ENCODE measurements at regions not wholly inside any gene's neighbourhood (a gene's known extent, or its start where the extent isn't known, plus 50 kb on each side); places are given as distances from the start of the nearest gene placed in this dataset.
A peak's percentile ranks its signal among the peaks of the same experiment; 100 is the strongest.

GRCh38 chr7:33701927-33702326 is 203.4 kb upstream of the BMPER start:
- peak overlapping the region in 1 of 3 experiments; percentile 18 for H3K27ac Mint-ChIP-seq

GRCh38 chr7:33702514-33703054 is 202.8 kb upstream of the BMPER start:
- TF ChIP-seq, protein P1, sequence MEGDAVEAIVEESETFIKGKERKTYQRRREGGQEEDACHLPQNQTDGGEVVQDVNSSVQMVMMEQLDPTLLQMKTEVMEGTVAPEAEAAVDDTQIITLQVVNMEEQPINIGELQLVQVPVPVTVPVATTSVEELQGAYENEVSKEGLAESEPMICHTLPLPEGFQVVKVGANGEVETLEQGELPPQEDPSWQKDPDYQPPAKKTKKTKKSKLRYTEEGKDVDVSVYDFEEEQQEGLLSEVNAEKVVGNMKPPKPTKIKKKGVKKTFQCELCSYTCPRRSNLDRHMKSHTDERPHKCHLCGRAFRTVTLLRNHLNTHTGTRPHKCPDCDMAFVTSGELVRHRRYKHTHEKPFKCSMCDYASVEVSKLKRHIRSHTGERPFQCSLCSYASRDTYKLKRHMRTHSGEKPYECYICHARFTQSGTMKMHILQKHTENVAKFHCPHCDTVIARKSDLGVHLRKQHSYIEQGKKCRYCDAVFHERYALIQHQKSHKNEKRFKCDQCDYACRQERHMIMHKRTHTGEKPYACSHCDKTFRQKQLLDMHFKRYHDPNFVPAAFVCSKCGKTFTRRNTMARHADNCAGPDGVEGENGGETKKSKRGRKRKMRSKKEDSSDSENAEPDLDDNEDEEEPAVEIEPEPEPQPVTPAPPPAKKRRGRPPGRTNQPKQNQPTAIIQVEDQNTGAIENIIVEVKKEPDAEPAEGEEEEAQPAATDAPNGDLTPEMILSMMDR (IDR thresholded peaks at IDR 0.05; ENCODE audit: unreplicated experiment in 3 of 3): no peak
- Mint-ChIP-seq H3K4me1 (peaks cover 75% of the 10 kb centered on the region), H3K36me3 (ENCODE audit: low read depth) (peaks cover 30% of the 10 kb centered on the region), H3K9me3 (peaks cover 18% of the 10 kb centered on the region), H3K4me3 (no peak overlapping the region), H3K27ac (peak overlapping the region in 2 of 3 experiments; percentile 18 to 38), H3K27me3 (ENCODE audit: low read depth) (no peaks in the 10 kb centered on the region)

More at GRCh38 chr7:33701927-33702326, 203.4 kb upstream of the BMPER start:
- TF ChIP-seq, protein P1 (IDR thresholded peaks at IDR 0.05; ENCODE audit: unreplicated experiment in 3 of 3): no peak
- peaks cover 18% of the 10 kb centered on the region for H3K9me3 Mint-ChIP-seq
- peaks cover 2% of the 10 kb centered on the region for H3K27me3 Mint-ChIP-seq (ENCODE audit: low read depth)
- peaks cover 69% of the 10 kb centered on the region for H3K4me1 Mint-ChIP-seq
- H3K36me3 Mint-ChIP-seq (ENCODE audit: low read depth): peaks cover 30% of the 10 kb centered on the region
- H3K4me3 Mint-ChIP-seq: no peak overlapping the region

GRCh38 chr7:33705333-33705833 is 200.0 kb upstream of the BMPER start:
- peaks cover 15% of the 10 kb centered on the region for H3K9me3 Mint-ChIP-seq
- TF ChIP-seq, protein P1 (IDR thresholded peaks at IDR 0.05; ENCODE audit: unreplicated experiment in 3 of 3): no peak
- no peak overlapping the region for H3K4me3 Mint-ChIP-seq
- H3K36me3 Mint-ChIP-seq (ENCODE audit: low read depth): peaks cover 21% of the 10 kb centered on the region
- peaks cover 52% of the 10 kb centered on the region for H3K4me1 Mint-ChIP-seq
- H3K27ac Mint-ChIP-seq: peak overlapping the region in 1 of 3 experiments; percentile 43
- H3K27me3 Mint-ChIP-seq (ENCODE audit: low read depth): no peaks in the 10 kb centered on the region

DNA sequence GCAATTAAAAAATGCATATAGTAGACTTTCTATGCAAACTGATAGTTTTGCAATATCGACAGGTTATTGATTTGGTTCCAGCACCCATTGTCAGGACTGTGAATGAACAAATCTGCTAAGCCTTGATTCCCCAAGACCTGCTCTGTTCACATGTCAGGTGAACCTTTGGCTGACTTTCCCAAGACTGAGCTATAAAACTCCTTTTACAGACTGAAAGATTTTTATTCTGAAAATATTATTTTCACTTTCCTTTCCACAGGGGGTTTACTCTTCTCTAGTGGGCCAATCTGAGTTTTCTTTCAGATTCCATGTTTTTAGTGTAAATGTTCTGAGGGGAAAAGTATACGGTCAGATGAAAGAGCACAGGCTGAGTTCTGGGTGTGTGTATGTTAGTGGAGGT is 199.2 kb upstream of the BMPER start:
- TF ChIP-seq, protein P1 (IDR thresholded peaks at IDR 0.05; ENCODE audit: unreplicated experiment in 3 of 3): no peak
- Mint-ChIP-seq H3K4me1 (peaks cover 47% of the 10 kb centered on the region), H3K36me3 (ENCODE audit: low read depth) (peaks cover 15% of the 10 kb centered on the region), H3K4me3 (no peak overlapping the region), H3K27me3 (ENCODE audit: low read depth) (no peaks in the 10 kb centered on the region), H3K9me3 (peaks cover 10% of the 10 kb centered on the region), H3K27ac (peak overlapping the region in 2 of 3 experiments; percentile 43 to 73)

GRCh38 chr7:33706771-33707200 is 198.6 kb upstream of the BMPER start:
- Mint-ChIP-seq H3K36me3 (ENCODE audit: low read depth) (peaks cover 12% of the 10 kb centered on the region), H3K27me3 (ENCODE audit: low read depth) (no peaks in the 10 kb centered on the region), H3K9me3 (peaks cover 8% of the 10 kb centered on the region), H3K4me3 (peak overlapping the region in 1 of 3 experiments; percentile 4), H3K4me1 (peaks cover 47% of the 10 kb centered on the region), H3K27ac (peak overlapping the region; percentile 43 to 89 (median 73))
- TF ChIP-seq, protein P1 (IDR thresholded peaks at IDR 0.05; ENCODE audit: unreplicated experiment in 3 of 3): no peak

DNA sequence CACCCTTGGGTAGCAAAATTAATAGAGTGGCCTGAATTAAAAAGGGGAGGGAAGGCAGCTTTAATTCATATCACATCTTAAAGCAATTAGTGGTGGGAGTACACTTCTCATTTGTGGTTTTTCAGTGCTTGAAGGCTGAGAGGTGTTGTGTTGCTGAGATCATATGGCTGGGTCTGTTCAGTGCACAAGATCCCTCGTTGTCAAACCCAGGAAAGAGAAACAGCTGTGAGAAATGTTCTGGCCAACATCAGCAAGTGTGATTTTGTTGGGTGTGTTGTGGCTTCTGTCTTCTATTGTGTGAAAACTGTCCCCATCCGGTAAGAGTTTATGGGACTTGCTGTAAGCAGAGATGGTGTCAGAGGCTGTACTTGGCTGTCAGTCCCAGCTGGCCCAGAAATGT is 197.9 kb upstream of the BMPER start:
- Mint-ChIP-seq H3K9me3 (peaks cover 5% of the 10 kb centered on the region), H3K36me3 (ENCODE audit: low read depth) (peaks cover 6% of the 10 kb centered on the region), H3K4me3 (peak overlapping the region in 1 of 3 experiments; percentile 2), H3K27ac (peak overlapping the region; percentile 43 to 89 (median 73)), H3K4me1 (peaks cover 43% of the 10 kb centered on the region), H3K27me3 (ENCODE audit: low read depth) (no peaks in the 10 kb centered on the region)
- TF ChIP-seq, protein P1 (IDR thresholded peaks at IDR 0.05; ENCODE audit: unreplicated experiment in 3 of 3): no peak

Data from nephron (organoid).